ENCODE measurements at regions not wholly inside any gene's neighbourhood (a gene's known extent, or its start where the extent isn't known, plus 50 kb on each side); places are given as distances from the start of the nearest gene placed in this dataset.
"Not testable (repeated sequence)": the region's sequence is repeated elsewhere in the genome, so short reads cannot be mapped to it uniquely, and the experiment has no call there.

DNA sequence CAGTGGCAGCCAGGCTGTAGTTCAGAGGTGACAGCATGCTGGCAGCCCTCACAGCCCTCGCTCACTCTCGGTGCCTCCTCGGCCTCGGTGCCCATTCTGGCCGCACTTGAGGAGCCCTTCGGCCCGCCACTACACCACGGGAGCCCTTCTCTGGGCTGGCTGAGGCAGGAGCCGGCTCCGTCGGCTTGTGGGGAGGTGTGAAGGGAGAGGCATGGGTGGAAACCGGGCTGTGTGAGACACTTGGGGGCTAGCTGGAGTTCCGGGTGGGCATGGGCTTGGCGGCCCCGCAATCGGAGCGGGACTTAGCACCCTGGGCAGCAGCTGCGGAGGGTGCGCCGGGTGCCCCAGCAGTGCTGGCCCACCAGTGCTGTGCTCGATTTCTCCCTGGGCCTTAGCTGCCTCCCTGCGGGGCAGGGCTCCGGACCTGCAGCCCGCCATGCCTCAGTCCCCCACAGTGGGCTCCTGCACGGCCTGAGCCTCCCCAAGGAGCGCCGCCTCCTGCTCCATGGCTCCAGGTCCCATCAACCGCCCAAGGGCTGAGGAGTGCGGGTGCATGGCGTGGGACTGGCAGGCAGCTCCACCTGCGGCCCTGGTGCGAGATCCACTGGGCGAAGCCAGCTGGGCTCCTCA lies 396.8 kb downstream of the FAM72C start:
- no peak for DNase-seq

DNA sequence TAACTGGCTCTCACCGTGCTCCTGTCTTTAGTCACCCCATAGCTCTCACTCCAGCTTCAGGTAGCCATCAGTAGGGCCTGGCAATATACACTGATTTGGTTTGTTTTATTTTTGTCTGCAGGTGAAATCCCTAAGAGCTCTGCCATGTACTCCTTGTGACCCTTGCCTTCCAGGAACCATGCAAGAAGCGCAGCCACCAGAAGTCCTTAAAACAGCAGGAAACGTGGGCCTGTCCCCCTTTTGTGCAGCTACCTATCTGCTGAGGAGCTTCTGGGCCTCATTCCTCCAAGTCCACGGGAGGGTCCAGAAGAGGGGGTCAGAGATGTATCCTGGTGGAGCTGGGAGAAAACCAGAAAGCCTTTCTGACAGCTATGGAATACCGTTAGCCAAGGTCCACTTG lies 399.1 kb downstream of the FAM72C start:
- DNase-seq, result not testable (repeated sequence)

DNA sequence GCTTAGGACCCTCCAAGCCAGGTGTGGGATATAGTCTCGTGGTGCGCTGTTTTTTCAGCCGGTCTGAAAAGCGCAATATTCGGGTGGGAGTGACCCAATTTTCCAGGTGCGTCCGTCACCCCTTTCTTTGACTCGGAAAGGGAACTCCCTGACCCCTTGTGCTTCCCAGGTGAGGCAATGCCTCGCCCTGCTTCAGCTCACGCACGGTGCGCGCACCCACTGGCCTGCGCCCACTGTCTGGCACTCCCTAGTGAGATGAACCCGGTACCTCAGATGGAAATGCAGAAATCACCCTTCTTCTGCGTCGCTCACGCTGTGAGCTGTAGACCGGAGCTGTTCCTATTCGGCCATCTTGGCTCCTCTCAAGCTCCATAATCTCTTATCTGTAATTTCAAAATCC lies 408.0 kb downstream of the FAM72C start:
- not testable (repeated sequence) for DNase-seq

DNA sequence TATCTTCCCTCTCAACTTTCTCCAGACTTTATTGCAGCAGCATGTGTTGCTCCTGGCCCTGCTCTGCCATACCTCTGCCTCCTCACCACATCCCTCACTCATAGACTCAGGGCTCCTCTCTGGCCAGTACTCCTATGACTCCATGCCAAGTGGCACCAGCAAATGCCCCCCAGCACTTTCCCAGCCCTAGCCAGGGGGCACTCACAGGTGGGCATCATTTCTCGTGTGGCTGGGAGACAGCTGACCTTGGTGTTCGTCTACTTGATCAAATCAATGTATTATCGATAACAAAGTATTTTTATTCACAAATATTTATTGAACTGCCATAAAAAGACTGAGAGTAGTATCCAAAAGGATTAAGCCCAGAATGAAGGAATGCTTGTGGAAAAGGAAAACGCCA lies 418.2 kb downstream of the FAM72C start:
- no peak for DNase-seq

DNA sequence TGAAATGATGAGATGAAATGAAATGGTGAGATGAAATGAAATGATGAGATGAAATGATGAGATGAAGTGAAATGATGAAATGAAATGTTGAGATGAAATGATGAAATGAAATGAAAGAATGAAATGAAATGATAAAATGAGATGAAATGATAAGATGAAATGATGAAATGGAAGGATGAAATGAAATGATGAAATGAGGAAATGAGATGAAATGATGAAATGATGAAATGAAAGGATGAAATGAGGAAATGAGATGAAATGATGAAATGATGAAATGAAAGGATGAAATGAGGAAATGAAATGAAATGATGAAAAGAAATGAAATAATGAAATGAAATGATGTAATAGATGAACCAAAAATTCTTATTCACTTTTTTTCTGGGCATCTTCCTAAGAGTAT lies 467.1 kb downstream of the FAM72C start:
- DNase-seq, result not testable (repeated sequence)

DNA sequence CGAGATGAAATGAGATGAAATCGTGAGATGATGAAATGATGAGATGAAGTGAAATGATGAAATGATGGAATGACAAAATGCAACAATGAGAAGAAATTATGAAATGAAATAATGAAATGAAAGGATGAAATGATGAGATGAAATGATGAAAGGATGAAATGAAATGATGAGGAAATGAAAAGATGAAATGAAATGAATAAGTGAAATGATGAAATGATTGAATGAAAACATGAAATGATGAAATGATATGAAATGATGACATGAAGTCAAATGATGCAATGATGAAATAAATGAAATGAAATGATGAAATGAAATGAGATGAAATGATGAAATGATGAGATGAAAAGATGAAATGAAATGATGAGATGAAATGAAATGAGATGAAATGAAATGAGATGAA lies 467.7 kb downstream of the FAM72C start:
- DNase-seq, result not testable (repeated sequence)

DNA sequence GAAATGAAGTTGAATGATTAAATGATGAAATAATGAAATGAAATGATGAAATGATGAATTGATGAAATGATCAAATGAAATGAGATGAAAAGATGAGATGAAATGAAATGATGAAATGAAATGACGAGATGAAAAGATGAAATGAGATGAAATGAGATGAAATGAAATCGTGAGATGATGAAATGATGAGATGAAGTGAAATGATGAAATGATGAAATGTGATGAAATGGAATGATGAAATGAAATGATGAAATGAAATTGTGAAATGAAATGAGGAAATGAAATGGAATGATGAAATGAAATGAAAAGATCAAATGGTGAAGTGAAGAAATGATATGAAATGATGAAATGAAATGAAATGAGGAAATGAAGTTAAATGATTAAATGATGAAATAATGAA lies 468.7 kb downstream of the FAM72C start:
- not testable (repeated sequence) for DNase-seq

DNA sequence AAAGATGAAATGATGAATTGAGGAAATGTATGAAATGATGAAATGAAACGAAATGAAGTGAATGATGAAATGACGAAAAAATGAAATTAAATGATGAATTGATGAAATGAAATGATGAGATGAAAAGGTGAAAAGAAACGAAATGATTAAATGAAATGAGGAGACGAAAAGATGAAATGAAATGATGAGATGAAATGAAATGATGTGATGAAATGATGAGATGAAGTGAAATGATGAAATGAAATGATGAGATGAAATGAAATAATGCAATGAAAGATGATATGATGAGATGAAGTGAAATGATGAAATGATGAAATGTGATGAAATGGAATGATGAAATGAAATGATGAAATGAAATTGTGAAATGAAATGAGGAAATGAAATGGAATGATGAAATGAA lies 469.7 kb downstream of the FAM72C start:
- not testable (repeated sequence) for DNase-seq

DNA sequence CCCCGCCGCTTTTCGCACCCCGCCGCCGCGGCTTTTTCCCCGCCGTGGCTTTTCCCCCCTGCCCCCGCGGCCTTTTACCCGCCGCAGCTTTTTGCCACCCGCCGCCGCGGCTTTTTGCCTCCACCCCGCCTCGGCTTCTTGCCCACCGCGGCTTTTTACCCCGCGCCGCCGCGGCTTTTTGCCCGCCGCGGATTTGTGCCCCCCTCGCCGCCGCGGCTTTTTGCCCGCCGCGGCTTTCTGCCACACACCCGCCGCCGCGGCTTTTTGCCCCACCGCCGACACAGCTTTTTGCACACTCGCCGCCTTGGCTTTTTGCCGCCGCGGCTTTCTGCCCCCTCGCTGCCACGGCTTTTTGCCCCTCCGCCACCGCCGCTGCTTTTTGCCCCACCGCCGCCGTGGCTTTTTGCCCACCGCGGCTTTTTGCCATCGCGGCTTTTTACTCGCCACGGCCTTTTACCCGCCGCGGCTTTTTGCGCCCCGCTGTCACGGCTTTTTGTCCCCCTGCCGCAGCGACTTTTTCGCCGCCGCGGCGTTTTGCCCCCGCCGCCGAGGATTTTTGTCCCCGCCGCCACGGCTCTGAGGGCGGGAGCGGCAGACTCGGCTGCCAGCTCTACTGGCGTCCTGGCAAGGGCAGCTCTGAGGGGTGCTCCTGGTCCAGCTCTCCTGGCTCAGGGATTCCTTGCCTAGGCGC lies 473.6 kb downstream of the FAM72C start:
- DNase-seq, result not testable (repeated sequence)

DNA sequence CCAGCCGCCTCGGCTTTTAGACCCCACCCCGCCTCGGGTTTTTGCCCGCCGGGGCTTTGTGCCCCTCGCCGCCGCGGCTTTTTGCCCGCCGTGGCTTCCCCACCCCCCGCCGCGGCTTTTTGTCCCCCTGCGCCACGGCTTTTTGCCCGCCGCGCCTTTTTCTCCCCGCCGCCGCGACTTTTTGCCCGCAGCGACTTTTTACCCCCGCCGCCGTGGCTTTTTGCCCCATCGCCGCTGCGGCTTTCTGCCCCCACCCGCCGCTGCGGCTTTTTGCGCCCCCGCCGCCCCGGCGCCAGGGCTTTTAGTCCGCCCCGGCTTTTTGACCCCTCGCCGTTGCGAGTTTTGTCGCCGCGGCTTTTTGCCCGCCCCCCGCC lies 474.4 kb downstream of the FAM72C start:
- no peak for DNase-seq

DNA sequence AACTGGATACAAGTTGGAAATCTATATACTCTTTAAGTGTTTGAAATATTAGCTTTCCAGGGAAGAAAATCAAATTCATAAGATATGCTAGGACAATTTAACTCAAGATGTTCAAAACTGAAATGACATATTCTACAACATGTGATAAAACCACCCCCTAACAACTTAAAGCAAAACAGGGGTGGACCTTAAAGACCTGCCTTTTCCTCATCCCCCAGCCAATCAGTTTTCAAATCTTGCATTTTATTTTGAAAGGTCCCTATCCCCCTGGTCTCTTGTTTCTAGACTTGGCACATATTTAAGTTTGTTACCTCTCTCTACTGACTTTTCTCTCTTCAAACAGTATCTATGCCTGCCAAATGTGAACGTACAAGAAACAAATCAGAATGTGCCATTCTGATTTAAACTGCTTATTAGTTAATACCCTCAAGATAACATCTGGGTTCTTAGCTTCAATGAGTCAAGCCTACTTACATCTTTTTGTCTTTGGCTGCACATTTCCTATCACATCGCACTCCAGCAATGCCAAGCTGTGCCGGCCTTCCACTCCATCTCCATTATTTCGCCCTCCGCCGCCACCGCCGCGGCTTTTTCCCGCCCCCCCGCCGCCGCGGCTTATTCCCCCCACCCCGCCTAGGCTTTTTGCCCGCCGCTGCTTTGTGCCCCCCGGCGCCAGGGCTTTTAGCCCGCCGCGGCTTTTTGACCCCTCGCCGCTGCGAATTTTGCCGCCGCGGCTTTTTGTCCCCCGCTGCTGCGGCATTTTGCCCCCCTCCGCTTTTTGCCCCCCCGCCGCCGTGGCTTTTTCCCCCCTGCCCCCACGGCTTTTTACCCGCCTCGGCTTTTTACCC lies 475.0 kb downstream of the FAM72C start:
- DNase-seq, result not testable (repeated sequence)
